KMS-11 (cell line): ENCODE measurements at regions not wholly inside any gene's neighbourhood (a gene's known extent, or its start where the extent isn't known, plus 50 kb on each side); places are given as distances from the start of the nearest gene placed in this dataset.

Experiments used
- H2AFZ ChIP-seq: fragments of 200-600 bp; sonication (generic); 2 replicates; pipeline ENCODE4 v1.6.1; 2016; ENCODE audit warnings: antibody characterized with exemption, mixed run types, low read depth
- H3K27ac ChIP-seq: fragments of 200-600 bp; sonication (generic); 2 replicates; pipeline ENCODE4 v1.6.1; 2016; ENCODE audit warnings: mild to moderate bottlenecking, mixed run types
- H3K27me3 ChIP-seq: fragments of 200-600 bp; sonication (generic); 2 replicates; pipeline ENCODE4 v1.6.1; 2017; ENCODE audit warnings: mild to moderate bottlenecking, low read depth, mixed run types, moderate library complexity; ENCODE audit not compliant: insufficient read depth
- H3K36me3 ChIP-seq: fragments of 200-600 bp; sonication (generic); 2 replicates; pipeline ENCODE4 v1.6.1; 2017; ENCODE audit warnings: mild to moderate bottlenecking, mixed run types; ENCODE audit not compliant: insufficient read depth
- H3K4me1 ChIP-seq: fragments of 200-600 bp; sonication (generic); 2 replicates; pipeline ENCODE4 v1.6.1; 2016; ENCODE audit warnings: mild to moderate bottlenecking, low read depth, mixed run types; ENCODE audit not compliant: poor library complexity, severe bottlenecking
- H3K4me2 ChIP-seq: fragments of 200-600 bp; sonication (generic); 2 replicates; pipeline ENCODE4 v1.7.0; 2016; ENCODE audit warnings: mild to moderate bottlenecking, mixed run types
- H3K4me3 ChIP-seq: fragments of 200-600 bp; sonication (generic); IDR thresholded peaks from 2 replicates; pipeline ENCODE4 v1.6.1; 2017; ENCODE audit warnings: low read depth, low read length, mixed read lengths; ENCODE audit not compliant: insufficient read depth
- H3K79me2 ChIP-seq: fragments of 200-600 bp; sonication (generic); 2 replicates; pipeline ENCODE4 v1.6.1; 2016; ENCODE audit warnings: low read depth, mixed run types; ENCODE audit not compliant: insufficient read depth
- H3K9ac ChIP-seq: fragments of 200-600 bp; sonication (generic); 2 replicates; pipeline ENCODE4 v1.6.1; 2016; ENCODE audit warnings: mild to moderate bottlenecking, mixed run types
- H4K20me1 ChIP-seq: fragments of 200-600 bp; sonication (generic); 2 replicates; pipeline ENCODE4 v1.6.1; 2016; ENCODE audit warnings: mild to moderate bottlenecking, mixed run types; ENCODE audit not compliant: insufficient read depth
- TF ChIP-seq, protein P1 (sequence below): fragments of 200-600 bp; sonication (generic); conservative IDR thresholded peaks from 2 replicates; pipeline ENCODE4 v1.6.1; 2017; ENCODE audit warnings: low read depth, mild to moderate bottlenecking, antibody characterized with exemption, low read length, moderate library complexity, mixed read lengths

DNA sequence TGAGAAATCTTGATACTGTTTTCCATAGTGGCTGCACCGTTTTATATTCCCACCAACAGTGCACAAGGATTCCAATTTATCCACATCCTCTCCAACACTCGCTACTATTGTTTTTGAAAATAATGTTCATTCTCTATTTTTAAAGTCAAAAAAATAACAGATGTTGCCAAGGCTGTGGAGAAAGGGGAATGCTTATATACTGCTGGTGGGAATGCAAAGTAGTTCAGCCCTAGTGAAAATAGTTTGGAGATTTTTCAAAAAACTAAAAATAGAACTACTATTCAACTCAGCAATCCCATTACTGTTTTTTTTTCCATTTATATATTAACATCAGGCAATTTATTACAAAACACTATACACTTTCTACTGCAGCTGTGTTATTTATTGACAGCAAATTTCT, 208.7 kb downstream of the CBLL2 start:
- TF ChIP-seq, protein P1, sequence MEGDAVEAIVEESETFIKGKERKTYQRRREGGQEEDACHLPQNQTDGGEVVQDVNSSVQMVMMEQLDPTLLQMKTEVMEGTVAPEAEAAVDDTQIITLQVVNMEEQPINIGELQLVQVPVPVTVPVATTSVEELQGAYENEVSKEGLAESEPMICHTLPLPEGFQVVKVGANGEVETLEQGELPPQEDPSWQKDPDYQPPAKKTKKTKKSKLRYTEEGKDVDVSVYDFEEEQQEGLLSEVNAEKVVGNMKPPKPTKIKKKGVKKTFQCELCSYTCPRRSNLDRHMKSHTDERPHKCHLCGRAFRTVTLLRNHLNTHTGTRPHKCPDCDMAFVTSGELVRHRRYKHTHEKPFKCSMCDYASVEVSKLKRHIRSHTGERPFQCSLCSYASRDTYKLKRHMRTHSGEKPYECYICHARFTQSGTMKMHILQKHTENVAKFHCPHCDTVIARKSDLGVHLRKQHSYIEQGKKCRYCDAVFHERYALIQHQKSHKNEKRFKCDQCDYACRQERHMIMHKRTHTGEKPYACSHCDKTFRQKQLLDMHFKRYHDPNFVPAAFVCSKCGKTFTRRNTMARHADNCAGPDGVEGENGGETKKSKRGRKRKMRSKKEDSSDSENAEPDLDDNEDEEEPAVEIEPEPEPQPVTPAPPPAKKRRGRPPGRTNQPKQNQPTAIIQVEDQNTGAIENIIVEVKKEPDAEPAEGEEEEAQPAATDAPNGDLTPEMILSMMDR, result no peak
- Histone ChIP-seq H4K20me1 (no peaks in the 10 kb centered on the region), H2AFZ (no peak overlapping the region), H3K27ac (no peak overlapping the region), H3K27me3 (no peaks in the 10 kb centered on the region), H3K4me2 (no peak overlapping the region), H3K79me2 (no peaks in the 10 kb centered on the region), H3K4me1 (no peaks in the 10 kb centered on the region), H3K36me3 (no peaks in the 10 kb centered on the region), H3K9ac (no peak overlapping the region), H3K4me3 (no peak overlapping the region)

DNA sequence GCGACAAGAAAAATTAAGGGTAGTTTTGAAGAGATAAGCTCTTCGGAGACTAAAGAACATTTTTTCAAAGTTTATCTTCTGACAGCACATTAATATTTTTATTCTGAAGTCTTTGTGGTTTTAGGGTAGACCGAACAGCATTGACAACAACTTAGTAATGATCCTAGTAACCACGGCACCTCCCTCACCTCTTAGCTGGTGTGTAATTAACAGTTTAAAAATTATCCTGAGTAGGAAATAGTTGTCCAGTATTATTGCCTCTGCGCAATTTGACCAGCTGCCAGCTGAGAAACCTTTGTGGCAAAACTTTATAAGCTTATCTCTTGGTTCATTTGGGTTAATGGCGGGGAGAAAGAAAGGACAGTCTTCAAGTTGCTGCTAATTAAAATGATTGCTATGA, 213.6 kb downstream of the CBLL2 start:
- Histone ChIP-seq H3K4me3 (no peak overlapping the region), H3K9ac (no peak overlapping the region), H3K4me2 (no peak overlapping the region), H3K79me2 (no peaks in the 10 kb centered on the region), H3K4me1 (no peaks in the 10 kb centered on the region), H4K20me1 (no peaks in the 10 kb centered on the region), H3K36me3 (no peaks in the 10 kb centered on the region), H2AFZ (no peak overlapping the region), H3K27ac (no peak overlapping the region), H3K27me3 (no peaks in the 10 kb centered on the region)
- TF ChIP-seq, protein P1, result no peak

DNA sequence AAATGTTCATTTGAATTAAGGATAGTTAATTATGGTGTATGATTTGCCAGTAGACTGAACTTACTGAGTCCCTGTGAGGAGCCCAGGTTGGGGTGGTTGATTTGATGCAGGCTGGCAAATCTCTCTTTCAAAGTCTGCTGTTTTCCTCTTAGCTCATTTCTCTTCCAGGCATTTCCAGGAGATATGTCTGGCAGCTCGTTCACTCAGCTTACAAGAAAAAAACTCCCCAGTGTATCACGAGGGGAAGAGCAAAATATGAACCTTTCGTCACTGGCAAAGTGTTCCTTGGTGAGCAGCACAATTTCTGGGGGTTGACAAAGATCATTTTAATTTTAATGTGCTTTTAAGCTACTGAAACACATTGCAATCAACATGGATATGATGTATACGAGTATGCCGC, 244.2 kb downstream of the CBLL2 start:
- H3K4me3 ChIP-seq, result no peak overlapping the region
- H3K9ac ChIP-seq, result no peak overlapping the region
- no peaks in the 10 kb centered on the region for H3K4me1 ChIP-seq
- TF ChIP-seq, protein P1, result no peak
- no peaks in the 10 kb centered on the region for H3K79me2 ChIP-seq
- no peak overlapping the region for H3K27ac ChIP-seq
- H3K27me3 ChIP-seq, result no peaks in the 10 kb centered on the region
- no peak overlapping the region for H3K4me2 ChIP-seq
- no peaks in the 10 kb centered on the region for H4K20me1 ChIP-seq
- no peaks in the 10 kb centered on the region for H3K36me3 ChIP-seq
- no peak overlapping the region for H2AFZ ChIP-seq

DNA sequence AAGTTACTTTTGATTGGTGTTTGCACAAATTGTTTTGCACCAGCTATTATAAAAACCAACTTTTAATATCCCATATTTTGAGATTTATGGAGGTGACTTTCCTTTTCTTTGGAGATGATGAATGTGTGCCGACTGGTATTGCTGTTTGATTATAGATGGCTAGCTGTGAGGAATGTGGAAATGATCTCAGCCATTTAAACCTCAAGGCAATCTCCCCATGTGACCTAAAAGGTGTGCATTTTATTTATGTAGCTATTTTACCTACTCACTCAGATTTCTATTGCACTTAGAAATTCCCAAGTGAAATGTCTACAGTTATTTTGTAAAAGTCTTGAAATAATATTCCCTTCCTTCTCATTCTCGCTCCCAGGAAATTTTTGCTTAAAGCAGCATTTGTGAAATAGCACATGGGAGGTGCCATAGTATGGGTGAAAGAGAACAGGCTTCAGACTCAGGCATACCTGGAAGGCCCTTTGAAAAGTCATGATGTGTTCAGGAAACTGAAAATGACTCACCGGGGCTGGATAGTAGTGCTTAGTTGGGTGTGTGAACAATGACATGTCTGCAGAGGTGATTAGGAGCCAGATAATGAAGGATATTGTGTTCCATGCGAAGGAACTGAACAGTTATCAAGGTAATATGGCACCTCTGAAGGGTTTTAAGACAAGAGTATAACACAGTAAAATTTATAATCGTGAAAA, 247.6 kb downstream of the CBLL2 start:
- Histone ChIP-seq H3K4me3 (no peak overlapping the region), H3K9ac (no peak overlapping the region), H3K4me2 (no peak overlapping the region), H3K79me2 (no peaks in the 10 kb centered on the region), H3K4me1 (no peaks in the 10 kb centered on the region), H2AFZ (no peak overlapping the region), H3K36me3 (no peaks in the 10 kb centered on the region), H3K27me3 (no peaks in the 10 kb centered on the region), H3K27ac (no peak overlapping the region), H4K20me1 (no peaks in the 10 kb centered on the region)
- TF ChIP-seq, protein P1, result no peak
